Cardiac fibroblast (primary cell): ENCODE measurements at regions not wholly inside any gene's neighbourhood (a gene's known extent, or its start where the extent isn't known, plus 50 kb on each side); places are given as distances from the start of the nearest gene placed in this dataset.

Experiments used
- DNase-seq, 2 donors: peaks; one replicate each; pipeline versions ENCODE4 v3.0.0 to v3.0.0-alpha.2; 2010; ENCODE audit warnings: low read depth in 2 of 2
- H3K4me3 ChIP-seq, 2 donors: replicated peaks in 1 of 2; 1 replicate in 1 of 2; 2 replicates in 1 of 2; pipeline ENCODE4 v1.5.1; 2011; ENCODE audit warnings: low read depth in 2 of 2, low read length in 2 of 2, mild to moderate bottlenecking in 2 of 2, moderate library complexity in 1 of 2
- TF ChIP-seq, protein P1 (sequence below): IDR thresholded peaks from one replicate; pipeline ENCODE4 v1.5.1; 2011; ENCODE audit warnings: low read depth, mild to moderate bottlenecking, low read length, inconsistent platforms

DNA sequence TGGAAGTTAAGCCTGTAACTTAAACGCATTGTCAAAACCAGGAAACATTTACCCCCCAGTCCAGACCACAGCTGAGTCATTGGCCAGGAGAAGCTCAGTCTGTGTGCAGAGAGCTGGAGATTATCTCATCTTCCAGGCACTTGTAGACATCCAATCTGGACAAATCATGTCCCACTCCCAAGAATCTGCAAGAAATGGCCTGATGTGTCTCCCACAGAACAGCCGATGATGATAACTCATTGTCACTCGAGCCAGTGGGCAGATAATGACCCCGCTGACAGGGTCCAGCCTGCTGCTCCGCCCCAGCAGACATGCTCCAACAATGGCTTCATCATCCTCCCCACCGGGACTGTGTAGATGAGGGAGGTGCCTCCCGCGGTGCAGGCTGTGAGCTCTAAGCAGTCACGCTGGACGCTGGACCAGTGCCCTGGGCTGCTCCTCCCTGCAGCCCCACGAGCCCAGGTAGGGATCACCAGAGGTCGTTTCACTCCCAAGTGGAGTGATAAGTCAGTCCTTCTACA is 322.5 kb downstream of the C16orf95 start:
- TF ChIP-seq, protein P1, sequence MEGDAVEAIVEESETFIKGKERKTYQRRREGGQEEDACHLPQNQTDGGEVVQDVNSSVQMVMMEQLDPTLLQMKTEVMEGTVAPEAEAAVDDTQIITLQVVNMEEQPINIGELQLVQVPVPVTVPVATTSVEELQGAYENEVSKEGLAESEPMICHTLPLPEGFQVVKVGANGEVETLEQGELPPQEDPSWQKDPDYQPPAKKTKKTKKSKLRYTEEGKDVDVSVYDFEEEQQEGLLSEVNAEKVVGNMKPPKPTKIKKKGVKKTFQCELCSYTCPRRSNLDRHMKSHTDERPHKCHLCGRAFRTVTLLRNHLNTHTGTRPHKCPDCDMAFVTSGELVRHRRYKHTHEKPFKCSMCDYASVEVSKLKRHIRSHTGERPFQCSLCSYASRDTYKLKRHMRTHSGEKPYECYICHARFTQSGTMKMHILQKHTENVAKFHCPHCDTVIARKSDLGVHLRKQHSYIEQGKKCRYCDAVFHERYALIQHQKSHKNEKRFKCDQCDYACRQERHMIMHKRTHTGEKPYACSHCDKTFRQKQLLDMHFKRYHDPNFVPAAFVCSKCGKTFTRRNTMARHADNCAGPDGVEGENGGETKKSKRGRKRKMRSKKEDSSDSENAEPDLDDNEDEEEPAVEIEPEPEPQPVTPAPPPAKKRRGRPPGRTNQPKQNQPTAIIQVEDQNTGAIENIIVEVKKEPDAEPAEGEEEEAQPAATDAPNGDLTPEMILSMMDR = no peak
- H3K4me3 ChIP-seq = peak overlapping the region in 1 of 2 donors; percentile 30
- peak; percentile 73 to 92 for DNase-seq

DNA sequence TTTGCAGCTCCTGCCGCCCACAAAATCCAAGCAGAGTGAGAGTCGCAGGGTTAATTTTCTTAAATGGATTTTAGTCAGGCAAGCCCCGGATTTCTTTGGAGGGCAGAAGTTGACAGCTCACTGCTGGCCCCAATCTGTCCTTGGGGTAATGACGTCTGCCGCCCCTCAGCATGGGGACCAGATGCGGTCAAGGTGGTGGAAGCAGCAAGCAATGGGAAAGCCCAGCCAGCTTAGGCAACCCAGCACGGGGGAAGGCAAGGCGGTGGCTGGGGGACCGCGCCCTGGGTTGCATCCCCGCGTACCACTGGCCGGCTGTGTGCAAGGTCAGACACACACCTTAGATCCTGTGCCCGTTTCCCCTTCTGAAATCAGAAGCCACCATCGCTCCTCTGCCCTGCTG is 321.7 kb downstream of the C16orf95 start:
- H3K4me3 ChIP-seq = no peak overlapping the region
- TF ChIP-seq, protein P1 = no peak
- no peak for DNase-seq

DNA sequence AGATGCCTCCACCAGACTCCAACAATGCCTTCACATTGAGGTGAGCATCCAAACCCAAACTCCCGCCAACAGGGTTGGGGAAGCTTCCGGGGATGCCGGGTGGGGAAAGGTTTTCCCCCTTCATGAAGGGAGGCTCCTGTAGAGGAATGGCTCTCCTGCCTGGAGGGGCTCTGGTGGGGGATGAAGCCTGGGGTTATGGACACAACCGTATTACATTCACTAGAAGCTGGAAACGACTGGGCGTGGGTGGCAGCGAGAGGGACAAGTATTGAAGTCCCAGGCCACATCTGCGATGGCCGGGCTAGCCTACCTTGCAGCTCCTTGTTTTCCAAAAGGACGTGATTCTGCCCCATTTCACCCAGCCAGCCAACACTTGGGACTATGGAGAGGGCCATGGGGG is 321.1 kb downstream of the C16orf95 start:
- H3K4me3 ChIP-seq = no peak overlapping the region
- DNase-seq = no peak
- TF ChIP-seq, protein P1 = no peak

DNA sequence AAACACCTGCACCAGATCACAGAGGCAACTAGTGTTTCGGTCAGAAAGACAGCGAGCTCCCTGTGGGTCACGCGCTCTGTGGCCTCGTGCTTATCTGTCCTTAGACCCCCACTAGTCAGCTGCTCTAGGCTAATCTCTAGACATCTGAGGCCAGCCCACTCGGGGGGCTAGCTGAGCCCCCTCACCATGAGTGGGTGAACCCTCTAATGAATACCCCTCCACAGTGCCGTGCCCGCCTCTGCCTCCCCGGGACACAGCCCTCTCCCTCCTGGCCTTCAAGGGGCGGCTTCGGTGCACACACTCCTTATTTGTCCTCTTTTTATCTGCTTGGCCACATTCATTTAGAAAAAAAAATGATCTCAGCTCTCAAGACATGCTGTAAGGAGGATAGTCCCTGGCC is 320.1 kb downstream of the C16orf95 start:
- TF ChIP-seq, protein P1 = no peak
- no peak overlapping the region for H3K4me3 ChIP-seq
- no peak for DNase-seq

DNA sequence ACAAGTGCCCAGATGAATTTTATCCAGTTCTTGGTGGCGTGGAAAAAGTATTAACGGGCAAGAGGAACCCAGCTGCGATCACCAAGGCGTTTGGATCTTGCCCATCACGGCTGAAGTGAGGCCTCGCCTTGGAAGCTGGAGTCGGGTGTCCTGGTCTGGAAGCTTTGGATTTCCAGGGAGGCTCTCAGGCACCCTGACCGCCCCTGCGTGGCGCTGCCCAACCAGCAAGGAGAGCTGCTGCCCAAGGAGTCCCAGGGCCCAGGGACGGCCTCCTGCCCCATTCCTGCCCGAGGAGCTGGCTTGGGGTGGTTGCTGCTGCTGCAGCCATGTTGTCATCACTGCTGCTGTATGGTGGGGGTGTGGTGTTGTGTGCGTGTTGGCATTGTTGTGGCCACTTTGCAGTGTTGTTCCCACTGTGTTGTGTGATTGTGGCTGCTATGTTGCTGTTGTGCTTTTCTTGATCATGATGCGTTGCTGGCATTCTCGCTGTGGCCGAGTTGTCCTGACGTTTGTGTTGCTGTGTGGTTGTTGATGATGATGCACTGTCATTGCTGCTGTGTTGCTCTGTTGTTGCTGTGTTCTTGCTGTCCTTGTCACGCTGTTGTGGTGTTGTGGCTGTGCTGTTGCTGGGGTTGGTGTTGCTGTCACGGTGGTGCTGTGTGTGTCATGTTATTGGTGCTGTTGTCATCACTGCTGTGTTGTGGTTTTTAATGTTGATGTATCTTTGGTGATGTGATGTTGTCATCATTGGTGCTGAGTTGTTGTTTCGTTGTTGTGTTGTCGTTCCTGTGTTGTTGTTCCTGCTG is 318.8 kb downstream of the C16orf95 start:
- TF ChIP-seq, protein P1 = no peak
- no peak overlapping the region for H3K4me3 ChIP-seq
- no peak for DNase-seq

DNA sequence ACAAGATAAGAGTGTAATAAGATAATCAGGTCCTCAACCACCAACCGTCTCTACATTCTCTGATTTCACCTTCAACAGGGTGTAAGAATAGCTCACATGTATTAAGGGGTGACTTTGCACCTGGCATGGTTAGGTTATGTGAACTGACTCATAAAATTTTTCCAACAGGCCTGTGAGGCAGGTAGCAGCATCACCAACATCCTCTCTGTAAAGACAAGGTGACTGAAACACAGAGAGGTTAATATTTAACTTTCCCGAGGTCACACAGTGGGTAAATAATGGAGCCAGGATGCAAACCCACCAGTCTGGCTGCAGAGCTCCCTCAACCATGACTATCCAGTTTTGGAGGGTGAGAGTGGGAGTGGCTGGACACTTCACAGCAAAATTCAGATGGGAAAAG is 317.2 kb downstream of the C16orf95 start:
- no peak overlapping the region for H3K4me3 ChIP-seq
- TF ChIP-seq, protein P1 = no peak
- no peak for DNase-seq
